ENCODE measurements at regions not wholly inside any gene's neighbourhood (a gene's known extent, or its start where the extent isn't known, plus 50 kb on each side); places are given as distances from the start of the nearest gene placed in this dataset.
"Not testable (repeated sequence)": the region's sequence is repeated elsewhere in the genome, so short reads cannot be mapped to it uniquely, and the experiment has no call there.

- not testable (repeated sequence) for DNase-seq
Measured at GRCh38 chrX:94862470-94862869, 1188.5 kb downstream of the FAM133A start.

GRCh38 chrX:94871640-94872039 lies 1197.6 kb downstream of the FAM133A start:
- no peak for DNase-seq

DNA sequence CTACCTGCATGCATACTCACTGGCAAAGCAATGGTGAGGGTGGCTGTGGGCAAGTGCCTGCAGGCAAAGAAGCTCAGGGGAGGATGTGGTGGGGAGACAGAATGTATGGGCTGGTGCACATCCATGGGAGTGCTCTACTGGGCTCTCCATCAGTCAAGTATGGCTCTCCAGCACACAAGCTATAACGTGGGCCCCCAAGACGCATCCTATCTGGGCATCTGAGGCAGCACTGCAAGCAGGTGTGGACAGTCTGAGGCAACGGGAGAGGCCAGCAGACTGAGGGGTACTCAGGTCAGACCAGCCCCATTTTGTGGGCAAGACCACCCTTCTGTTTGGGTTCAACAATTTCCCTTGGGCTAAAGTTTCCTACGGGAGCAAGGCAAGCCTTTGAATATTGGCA lies 1227.8 kb downstream of the FAM133A start:
- no peak for DNase-seq

GRCh38 chrX:94908171-94908570 lies 1234.2 kb downstream of the FAM133A start:
- no peak for DNase-seq

- DNase-seq, result no peak
Measured at GRCh38 chrX:94908648-94909047, 1234.6 kb downstream of the FAM133A start.

- no peak for DNase-seq
Measured at GRCh38 chrX:94914235-94914634, 1240.2 kb downstream of the FAM133A start.

DNA sequence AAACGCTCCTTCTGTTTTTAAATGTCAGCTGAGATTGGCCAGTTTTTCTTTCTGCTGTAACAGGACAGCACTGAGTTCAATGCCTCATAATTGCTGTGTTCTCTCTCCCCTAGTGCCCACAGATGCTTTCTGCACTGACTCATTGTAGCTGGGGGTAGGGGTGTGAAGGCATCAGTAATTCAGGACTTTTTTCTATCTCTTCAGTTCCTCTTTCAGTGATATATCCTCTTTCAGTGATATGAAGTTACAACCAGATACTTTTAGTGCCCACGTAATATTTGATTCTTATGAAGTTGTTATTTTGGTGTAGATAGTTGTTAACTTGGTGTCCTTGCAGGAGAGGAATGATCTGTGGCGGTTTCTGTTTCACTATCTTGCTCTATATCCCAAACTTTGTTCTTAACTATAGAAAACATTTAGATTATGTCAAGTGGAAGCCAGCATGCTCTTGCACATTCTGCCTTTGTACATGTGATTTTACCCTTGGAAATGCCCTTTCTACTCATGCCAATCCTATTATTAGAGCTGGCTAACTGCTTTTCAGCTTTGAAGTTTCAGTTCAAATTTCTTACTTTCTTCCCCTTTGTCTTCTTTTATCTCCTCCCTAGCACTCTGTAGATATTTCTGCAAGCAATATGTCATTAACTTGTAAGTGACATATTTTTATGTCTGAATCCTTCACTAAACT lies 1258.4 kb downstream of the FAM133A start:
- DNase-seq, result no peak

DNA sequence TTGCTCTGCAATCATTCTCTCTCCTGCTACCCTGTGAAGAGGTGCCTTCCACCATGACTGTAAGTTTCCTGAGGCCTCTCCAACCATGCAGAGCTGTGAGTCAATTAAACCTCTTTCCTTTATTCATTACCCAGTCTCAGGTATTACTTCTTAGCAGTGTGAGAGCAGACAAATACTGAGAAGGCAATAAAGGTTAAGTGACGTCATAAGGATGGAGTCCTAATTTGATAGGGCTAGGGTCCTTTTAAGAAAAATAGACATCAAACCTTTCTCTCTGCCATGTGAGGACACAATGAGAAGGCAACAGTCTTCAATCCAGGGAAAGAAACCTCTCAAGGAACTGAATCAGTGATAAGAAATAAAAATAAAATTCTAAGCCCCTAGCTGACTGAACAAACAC lies 1262.7 kb downstream of the FAM133A start:
- DNase-seq, result no peak

DNA sequence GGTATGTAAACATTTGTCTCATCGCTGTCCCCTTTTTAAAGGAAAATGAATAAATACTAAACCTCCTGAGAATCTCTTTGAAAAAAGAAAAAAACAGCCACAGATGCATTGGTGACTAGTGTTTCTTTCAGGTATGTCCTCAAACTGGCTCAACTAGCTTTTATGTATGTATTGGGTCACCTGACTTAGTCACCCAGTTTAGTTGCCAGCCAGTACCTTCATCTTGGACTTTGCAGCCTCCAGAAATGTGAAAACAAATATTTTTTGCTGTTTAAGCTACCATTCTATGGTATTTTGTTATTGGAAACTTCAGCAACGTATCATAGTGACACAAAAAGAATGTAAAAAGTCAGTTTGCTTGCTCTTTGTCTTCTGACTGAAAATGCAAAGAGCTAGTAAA lies 1263.5 kb downstream of the FAM133A start:
- no peak for DNase-seq

DNA sequence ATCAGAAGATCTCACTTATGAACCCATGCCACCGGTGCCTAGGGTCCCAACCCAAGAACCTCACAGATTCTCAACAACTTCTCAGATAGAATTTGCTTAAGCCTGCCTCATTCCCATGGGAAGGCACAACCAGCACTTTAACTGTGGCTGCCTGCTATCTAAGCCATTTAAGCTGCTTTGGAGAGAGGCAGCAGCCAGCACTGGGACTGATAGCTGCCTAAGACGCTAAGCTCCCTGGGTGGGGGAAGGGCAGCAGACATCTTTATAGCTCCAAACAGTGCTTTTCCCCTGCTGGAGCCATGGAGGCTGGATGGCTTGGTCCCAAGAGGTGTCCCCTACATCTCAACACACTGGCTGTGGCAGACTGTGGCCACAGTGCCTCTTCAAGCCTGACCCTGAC lies 1268.6 kb downstream of the FAM133A start:
- no peak for DNase-seq

- DNase-seq, result not testable (repeated sequence)
Measured at GRCh38 chrX:94946137-94946536, 1272.1 kb downstream of the FAM133A start.

DNA sequence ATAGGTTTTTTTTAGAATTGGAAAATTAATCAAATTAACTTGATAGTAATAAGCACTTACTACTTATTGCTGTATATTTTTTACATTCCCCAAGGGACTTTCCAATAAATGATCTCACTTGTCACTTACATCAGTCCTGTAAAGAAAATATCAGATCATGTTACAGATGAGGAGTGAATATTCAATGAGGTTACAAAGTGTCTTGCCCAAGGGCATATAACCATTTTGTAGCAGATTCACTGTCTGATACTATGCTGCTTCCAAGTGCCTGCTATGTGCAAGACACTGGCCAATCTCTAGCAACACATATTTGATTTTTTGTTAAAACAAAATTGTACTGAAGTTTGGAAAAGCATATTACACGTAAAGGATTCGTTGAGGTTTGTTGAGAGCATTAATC lies 1287.7 kb downstream of the FAM133A start:
- no peak for DNase-seq

- no peak for DNase-seq
Measured at GRCh38 chrX:94977562-94977961, 1303.6 kb downstream of the FAM133A start.

DNA sequence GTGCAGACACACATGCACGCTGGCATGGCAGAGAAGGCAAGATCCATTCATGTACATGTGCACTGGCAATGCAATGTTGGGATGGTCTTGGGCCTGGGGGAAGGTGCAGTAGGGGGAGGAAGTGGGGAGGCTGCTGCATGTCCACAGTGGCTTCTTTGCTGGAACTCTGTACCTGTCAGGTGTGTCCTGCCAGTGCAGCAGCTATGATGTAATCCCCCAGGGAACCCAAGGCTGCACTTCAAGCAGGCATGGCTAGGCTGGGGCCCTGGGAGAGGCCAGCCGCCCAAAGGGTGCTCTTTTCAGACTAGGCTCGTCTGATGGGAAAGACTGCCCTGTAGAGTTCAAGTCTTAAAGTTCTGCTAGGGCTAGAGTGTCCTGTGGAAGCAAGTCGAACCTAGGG lies 1304.0 kb downstream of the FAM133A start:
- DNase-seq, result no peak
